Natural killer cell treated with Interleukin-12 subunit alpha and Interleukin-12 subunit beta and Interleukin-15 and Interleukin-18, amount 100 ng/mL, for 72 hours (primary cell): ENCODE measurements at regions not wholly inside any gene's neighbourhood (a gene's known extent, or its start where the extent isn't known, plus 50 kb on each side); places are given as distances from the start of the nearest gene placed in this dataset.
"Not testable (repeated sequence)": the region's sequence is repeated elsewhere in the genome, so short reads cannot be mapped to it uniquely, and the experiment has no call there.

Experiments
- ATAC-seq, 2 donors: fragments of 150-1000 bp; cut with Tn5 transposase in 1 of 2; sonication (Bioruptor Pico), chemical (Tn5 transposase) in 1 of 2; 2 replicates each; pipeline ENCODE4 v1.10.0; 2021
- DNase-seq: peaks from one replicate; pipeline ENCODE4 v3.0.0; 2022; ENCODE audit warnings: low spot score
- H3K27ac Mint-ChIP-seq, 2 donors: 1 replicate in 1 of 2; 2 replicates in 1 of 2; pipeline ENCODE4 v1.8.0; 2022; ENCODE audit warnings: mixed read lengths in 2 of 2, mild to moderate bottlenecking in 1 of 2, moderate library complexity in 1 of 2
- H3K27me3 Mint-ChIP-seq, 2 donors: 1 replicate in 1 of 2; 2 replicates in 1 of 2; pipeline ENCODE4 v1.8.0; 2022; ENCODE audit warnings: mixed read lengths in 2 of 2
- H3K36me3 Mint-ChIP-seq: one replicate; pipeline ENCODE4 v1.8.0; 2022; ENCODE audit warnings: mixed read lengths
- H3K4me1 Mint-ChIP-seq, 2 donors: 1 replicate in 1 of 2; 2 replicates in 1 of 2; pipeline ENCODE4 v1.8.0; 2022; ENCODE audit warnings: low read depth in 2 of 2, mixed read lengths in 2 of 2, mild to moderate bottlenecking in 1 of 2
- H3K4me3 Mint-ChIP-seq: one replicate; pipeline ENCODE4 v1.8.0; 2022; ENCODE audit warnings: mixed read lengths
- H3K9me3 Mint-ChIP-seq: 2 replicates; pipeline ENCODE4 v1.8.0; 2022; ENCODE audit warnings: mixed read lengths

GRCh38 chr10:109809954-109810353, 113.4 kb downstream of the XPNPEP1 start:
- H3K4me1 Mint-ChIP-seq, ATAC-seq, H3K27ac Mint-ChIP-seq, H3K4me3 Mint-ChIP-seq, DNase-seq, H3K36me3 Mint-ChIP-seq: not testable (repeated sequence)
- Mint-ChIP-seq H3K9me3 (peaks cover 13% of the 10 kb centered on the region), H3K27me3 (peaks cover 18% of the 10 kb centered on the region in 2 donors)

- H3K36me3 Mint-ChIP-seq, H3K4me1 Mint-ChIP-seq, H3K4me3 Mint-ChIP-seq, H3K9me3 Mint-ChIP-seq, ATAC-seq, DNase-seq, H3K27ac Mint-ChIP-seq: not testable (repeated sequence)
- H3K27me3 Mint-ChIP-seq, result peaks cover 14 to 42% of the 10 kb centered on the region in 2 donors
These were observed 122.1 kb downstream of the XPNPEP1 start for GRCh38 chr10:109801191-109801590.

- Mint-ChIP-seq H3K27ac (no peak overlapping the region), H3K27me3 (peaks cover 6 to 27% of the 10 kb centered on the region in 2 donors), H3K9me3 (peaks cover 3% of the 10 kb centered on the region), H3K36me3 (peaks cover 4% of the 10 kb centered on the region), H3K4me3 (no peak overlapping the region), H3K4me1 (no peaks in the 10 kb centered on the region)
- no peak for DNase-seq
- ATAC-seq, result no peak
These were observed 132.7 kb downstream of the XPNPEP1 start for GRCh38 chr10:109790647-109791046.

GRCh38 chr10:109784236-109784635, 139.1 kb downstream of the XPNPEP1 start:
- Mint-ChIP-seq H3K36me3 (no peaks in the 10 kb centered on the region), H3K4me1 (no peaks in the 10 kb centered on the region), H3K27ac (no peak overlapping the region), H3K27me3 (peaks cover 18 to 48% of the 10 kb centered on the region in 2 donors), H3K9me3 (no peaks in the 10 kb centered on the region), H3K4me3 (no peak overlapping the region)
- DNase-seq (no peak), ATAC-seq (no peak)

GRCh38 chr10:109783286-109783685, 140.0 kb downstream of the XPNPEP1 start:
- no peaks in the 10 kb centered on the region for H3K36me3 Mint-ChIP-seq
- no peaks in the 10 kb centered on the region for H3K9me3 Mint-ChIP-seq
- ATAC-seq, result no peak
- no peaks in the 10 kb centered on the region for H3K4me1 Mint-ChIP-seq
- H3K27me3 Mint-ChIP-seq, result peaks cover 20 to 48% of the 10 kb centered on the region in 2 donors
- no peak overlapping the region for H3K27ac Mint-ChIP-seq
- DNase-seq, result no peak
- no peak overlapping the region for H3K4me3 Mint-ChIP-seq

GRCh38 chr10:109780997-109781396, 142.3 kb downstream of the XPNPEP1 start:
- ATAC-seq (no peak), DNase-seq (no peak)
- Mint-ChIP-seq H3K4me3 (no peak overlapping the region), H3K27ac (no peak overlapping the region), H3K4me1 (no peaks in the 10 kb centered on the region), H3K9me3 (no peaks in the 10 kb centered on the region), H3K36me3 (no peaks in the 10 kb centered on the region), H3K27me3 (peaks cover 22 to 53% of the 10 kb centered on the region in 2 donors)

GRCh38 chr10:109778993-109779392, 144.3 kb downstream of the XPNPEP1 start:
- H3K9me3 Mint-ChIP-seq, result no peaks in the 10 kb centered on the region
- no peak overlapping the region for H3K4me3 Mint-ChIP-seq
- DNase-seq, result no peak
- no peak for ATAC-seq
- no peak overlapping the region for H3K27ac Mint-ChIP-seq
- H3K36me3 Mint-ChIP-seq, result no peaks in the 10 kb centered on the region
- peaks cover 22 to 53% of the 10 kb centered on the region in 2 donors for H3K27me3 Mint-ChIP-seq
- no peaks in the 10 kb centered on the region for H3K4me1 Mint-ChIP-seq

GRCh38 chr10:109774121-109774440, 149.2 kb downstream of the XPNPEP1 start:
- H3K4me1 Mint-ChIP-seq, result no peaks in the 10 kb centered on the region
- H3K9me3 Mint-ChIP-seq, result no peaks in the 10 kb centered on the region
- no peak for DNase-seq
- H3K36me3 Mint-ChIP-seq, result no peaks in the 10 kb centered on the region
- H3K4me3 Mint-ChIP-seq, result no peak overlapping the region
- peaks cover 5 to 15% of the 10 kb centered on the region in 2 donors for H3K27me3 Mint-ChIP-seq
- no peak overlapping the region for H3K27ac Mint-ChIP-seq
- ATAC-seq, result no peak

- Mint-ChIP-seq H3K27me3 (peaks cover 5 to 10% of the 10 kb centered on the region in 2 donors), H3K9me3 (no peaks in the 10 kb centered on the region), H3K36me3 (no peaks in the 10 kb centered on the region), H3K4me1 (no peaks in the 10 kb centered on the region), H3K4me3 (no peak overlapping the region), H3K27ac (no peak overlapping the region)
- ATAC-seq (no peak), DNase-seq (no peak)
These were observed 149.8 kb downstream of the XPNPEP1 start for GRCh38 chr10:109773288-109774120.

- H3K4me1 Mint-ChIP-seq, result no peaks in the 10 kb centered on the region
- DNase-seq (no peak), ATAC-seq (no peak)
- no peaks in the 10 kb centered on the region for H3K27me3 Mint-ChIP-seq
- H3K27ac Mint-ChIP-seq, result no peak overlapping the region
- no peaks in the 10 kb centered on the region for H3K9me3 Mint-ChIP-seq
- no peak overlapping the region for H3K4me3 Mint-ChIP-seq
- no peaks in the 10 kb centered on the region for H3K36me3 Mint-ChIP-seq
These were observed 152.6 kb downstream of the XPNPEP1 start for GRCh38 chr10:109770663-109771062.

- Mint-ChIP-seq H3K4me1 (no peaks in the 10 kb centered on the region), H3K27ac (no peak overlapping the region), H3K27me3 (peaks cover 0 to 2% of the 10 kb centered on the region in 2 donors), H3K4me3 (no peak overlapping the region), H3K9me3 (no peaks in the 10 kb centered on the region), H3K36me3 (no peaks in the 10 kb centered on the region)
- DNase-seq (no peak), ATAC-seq (no peak)
These were observed 153.3 kb downstream of the XPNPEP1 start for GRCh38 chr10:109769966-109770365.

GRCh38 chr10:109765838-109766237, 157.5 kb downstream of the XPNPEP1 start:
- ATAC-seq (no peak), DNase-seq (no peak)
- Mint-ChIP-seq H3K27me3 (peaks cover 0 to 13% of the 10 kb centered on the region in 2 donors), H3K4me3 (no peak overlapping the region), H3K4me1 (no peaks in the 10 kb centered on the region), H3K9me3 (no peaks in the 10 kb centered on the region), H3K36me3 (no peaks in the 10 kb centered on the region), H3K27ac (no peak overlapping the region)

GRCh38 chr10:109762555-109762954, 160.8 kb downstream of the XPNPEP1 start:
- DNase-seq (no peak), ATAC-seq (no peak)
- no peak overlapping the region for H3K4me3 Mint-ChIP-seq
- no peak overlapping the region for H3K27ac Mint-ChIP-seq
- no peaks in the 10 kb centered on the region for H3K4me1 Mint-ChIP-seq
- peaks cover 0 to 13% of the 10 kb centered on the region in 2 donors for H3K27me3 Mint-ChIP-seq
- no peaks in the 10 kb centered on the region for H3K36me3 Mint-ChIP-seq
- no peaks in the 10 kb centered on the region for H3K9me3 Mint-ChIP-seq

GRCh38 chr10:109757670-109758069, 165.6 kb downstream of the XPNPEP1 start:
- H3K4me1 Mint-ChIP-seq, DNase-seq, H3K27ac Mint-ChIP-seq, H3K4me3 Mint-ChIP-seq, H3K36me3 Mint-ChIP-seq, ATAC-seq, H3K27me3 Mint-ChIP-seq, H3K9me3 Mint-ChIP-seq: not testable (repeated sequence)

GRCh38 chr10:109746861-109747260, 176.4 kb downstream of the XPNPEP1 start:
- Mint-ChIP-seq H3K4me1 (no peaks in the 10 kb centered on the region), H3K36me3 (no peaks in the 10 kb centered on the region), H3K9me3 (peaks cover 2% of the 10 kb centered on the region), H3K27ac (no peak overlapping the region), H3K27me3 (peaks cover 3 to 17% of the 10 kb centered on the region in 2 donors), H3K4me3 (no peak overlapping the region)
- DNase-seq, result no peak
- no peak for ATAC-seq
